ENCODE measurements at regions not wholly inside any gene's neighbourhood (a gene's known extent, or its start where the extent isn't known, plus 50 kb on each side); places are given as distances from the start of the nearest gene placed in this dataset.

GRCh38 chr21:16185766-16186165, 456.0 kb downstream of the USP25 start:
- DNase-seq, result no peak
- H3K36me3 ChIP-seq, result no peaks in the 10 kb centered on the region
- TF ChIP-seq, protein P1, sequence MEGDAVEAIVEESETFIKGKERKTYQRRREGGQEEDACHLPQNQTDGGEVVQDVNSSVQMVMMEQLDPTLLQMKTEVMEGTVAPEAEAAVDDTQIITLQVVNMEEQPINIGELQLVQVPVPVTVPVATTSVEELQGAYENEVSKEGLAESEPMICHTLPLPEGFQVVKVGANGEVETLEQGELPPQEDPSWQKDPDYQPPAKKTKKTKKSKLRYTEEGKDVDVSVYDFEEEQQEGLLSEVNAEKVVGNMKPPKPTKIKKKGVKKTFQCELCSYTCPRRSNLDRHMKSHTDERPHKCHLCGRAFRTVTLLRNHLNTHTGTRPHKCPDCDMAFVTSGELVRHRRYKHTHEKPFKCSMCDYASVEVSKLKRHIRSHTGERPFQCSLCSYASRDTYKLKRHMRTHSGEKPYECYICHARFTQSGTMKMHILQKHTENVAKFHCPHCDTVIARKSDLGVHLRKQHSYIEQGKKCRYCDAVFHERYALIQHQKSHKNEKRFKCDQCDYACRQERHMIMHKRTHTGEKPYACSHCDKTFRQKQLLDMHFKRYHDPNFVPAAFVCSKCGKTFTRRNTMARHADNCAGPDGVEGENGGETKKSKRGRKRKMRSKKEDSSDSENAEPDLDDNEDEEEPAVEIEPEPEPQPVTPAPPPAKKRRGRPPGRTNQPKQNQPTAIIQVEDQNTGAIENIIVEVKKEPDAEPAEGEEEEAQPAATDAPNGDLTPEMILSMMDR (IDR thresholded peaks at IDR 0.05; ENCODE audit: low read depth, low read length), result no peak

DNA sequence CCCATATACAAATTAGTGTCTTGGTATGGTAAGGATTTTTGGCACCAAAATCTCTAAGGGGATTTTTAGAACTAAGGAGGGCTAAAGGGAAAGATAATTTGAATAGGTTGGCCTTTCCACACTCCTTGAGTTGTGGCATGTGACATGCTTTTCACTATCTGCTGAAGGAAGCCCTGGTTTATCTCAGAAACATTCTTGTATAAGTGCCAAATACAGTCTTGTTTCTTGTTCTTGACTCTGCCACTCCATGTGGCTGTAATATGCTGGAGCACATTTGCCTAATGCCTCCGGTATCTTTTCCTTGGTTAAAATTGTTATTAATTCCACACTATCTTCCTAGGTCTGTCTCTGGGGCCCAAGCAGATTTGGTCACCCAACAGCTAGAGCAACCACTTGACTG, 457.0 kb downstream of the USP25 start:
- TF ChIP-seq, protein P1 (IDR thresholded peaks at IDR 0.05; ENCODE audit: low read depth, low read length), result no peak
- Histone ChIP-seq H3K27ac (no peak overlapping the region), H3K36me3 (no peaks in the 10 kb centered on the region), H3K4me3 (ENCODE audit: low read depth, low read length) (no peak overlapping the region), H3K27me3 (ENCODE audit: insufficient read depth, low read depth, severe bottlenecking) (no peaks in the 10 kb centered on the region), H3K9me3 (ENCODE audit: severe bottlenecking) (no peaks in the 10 kb centered on the region)
- no peak for DNase-seq

More at GRCh38 chr21:16185766-16186165, 456.0 kb downstream of the USP25 start:
- no peaks in the 10 kb centered on the region for H3K9me3 ChIP-seq (ENCODE audit: severe bottlenecking)
- H3K27ac ChIP-seq, result no peak overlapping the region
- H3K27me3 ChIP-seq (ENCODE audit: insufficient read depth, low read depth, severe bottlenecking), result no peaks in the 10 kb centered on the region
- H3K4me3 ChIP-seq (ENCODE audit: low read depth, low read length), result no peak overlapping the region

GRCh38 chr21:16187603-16188301, 458.0 kb downstream of the USP25 start:
- Histone ChIP-seq H3K4me3 (ENCODE audit: low read depth, low read length) (no peak overlapping the region), H3K27me3 (ENCODE audit: insufficient read depth, low read depth, severe bottlenecking) (no peaks in the 10 kb centered on the region), H3K27ac (no peak overlapping the region), H3K36me3 (no peaks in the 10 kb centered on the region), H3K9me3 (ENCODE audit: severe bottlenecking) (no peaks in the 10 kb centered on the region)
- TF ChIP-seq, protein P1 (IDR thresholded peaks at IDR 0.05; ENCODE audit: low read depth, low read length), result no peak
- DNase-seq, result no peak

GRCh38 chr21:16192902-16193301, 463.1 kb downstream of the USP25 start:
- Histone ChIP-seq H3K27ac (no peak overlapping the region), H3K4me3 (ENCODE audit: low read depth, low read length) (no peak overlapping the region), H3K36me3 (no peaks in the 10 kb centered on the region), H3K9me3 (ENCODE audit: severe bottlenecking) (no peaks in the 10 kb centered on the region), H3K27me3 (ENCODE audit: insufficient read depth, low read depth, severe bottlenecking) (no peaks in the 10 kb centered on the region)
- no peak for DNase-seq
- TF ChIP-seq, protein P1 (IDR thresholded peaks at IDR 0.05; ENCODE audit: low read depth, low read length), result no peak

- TF ChIP-seq, protein P1 (IDR thresholded peaks at IDR 0.05; ENCODE audit: low read depth, low read length), result no peak
- no peaks in the 10 kb centered on the region for H3K27me3 ChIP-seq (ENCODE audit: insufficient read depth, low read depth, severe bottlenecking)
- no peaks in the 10 kb centered on the region for H3K9me3 ChIP-seq (ENCODE audit: severe bottlenecking)
- H3K27ac ChIP-seq, result no peak overlapping the region
- no peak overlapping the region for H3K4me3 ChIP-seq (ENCODE audit: low read depth, low read length)
- H3K36me3 ChIP-seq, result no peaks in the 10 kb centered on the region
- DNase-seq, result no peak
These were observed 463.8 kb downstream of the USP25 start for GRCh38 chr21:16193496-16194094.
